ENCODE measurements at regions not wholly inside any gene's neighbourhood (a gene's known extent, or its start where the extent isn't known, plus 50 kb on each side); places are given as distances from the start of the nearest gene placed in this dataset.
A peak's percentile ranks its signal among the peaks of the same experiment; 100 is the strongest.

DNA sequence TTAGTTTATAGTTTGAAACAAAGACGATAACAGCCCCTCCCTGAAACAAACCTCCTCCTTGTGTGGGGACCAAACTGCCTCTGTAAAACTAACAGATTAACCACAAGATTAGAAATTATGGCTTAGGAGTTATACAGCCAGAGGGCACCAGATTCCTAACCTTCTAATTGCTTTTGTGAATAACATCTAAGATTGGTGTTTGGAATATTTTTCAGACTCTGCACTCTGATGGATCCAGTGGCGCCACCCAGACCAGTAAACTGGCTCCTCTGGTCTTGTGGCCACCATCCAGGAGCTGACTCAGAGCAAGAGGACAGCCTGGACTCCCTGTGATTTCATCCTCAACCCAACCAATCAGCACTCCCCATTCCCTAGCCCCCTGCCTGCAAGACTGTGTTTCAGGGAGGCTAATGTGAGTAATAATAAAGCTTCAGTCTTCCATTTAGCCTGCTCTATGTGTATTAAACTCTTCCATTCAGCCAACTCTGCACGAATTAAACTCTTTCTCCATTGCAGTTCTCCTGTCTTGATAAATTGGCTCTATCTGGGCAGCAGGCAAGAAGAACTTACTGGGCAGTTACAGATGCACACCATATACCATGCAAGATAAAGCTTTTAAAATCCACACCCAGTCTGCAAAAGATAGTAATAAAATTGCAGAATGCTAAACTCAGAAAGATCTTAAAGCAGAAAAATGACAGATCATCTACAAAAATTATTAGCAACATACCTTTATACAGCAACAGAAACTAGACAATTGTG is 58.5 kb upstream of the SLC22A16 start:
- Histone ChIP-seq H3K4me2 (replicated peaks; ENCODE audit: low read depth, low read length, poor library complexity, severe bottlenecking) (no peak overlapping the region), H4K20me1 (ENCODE audit: control insufficient read depth, insufficient read depth, low read length, poor library complexity, severe bottlenecking) (no peaks in the 10 kb centered on the region), H3K36me3 (replicated peaks in 1 of 2; ENCODE audit: control extremely low read depth in 1 of 2, control insufficient read depth in 1 of 2, extremely low read depth in 1 of 2, insufficient read depth in 2 of 2, low read length in 1 of 2) (no peaks in the 10 kb centered on the region), H3K9ac (ENCODE audit: low read length) (no peak overlapping the region), H3K79me2 (ENCODE audit: control insufficient read depth, insufficient read depth, low read length) (no peaks in the 10 kb centered on the region), H3K27ac (ENCODE audit: low read length in 2 of 2) (no peak overlapping the region), H3K4me1 (ENCODE audit: control insufficient read depth in 2 of 2, insufficient read depth in 2 of 2, low read length in 2 of 2) (no peaks in the 10 kb centered on the region), H3K27me3 (replicated peaks in 1 of 4; ENCODE audit: control extremely low read depth in 1 of 4, control insufficient read depth in 3 of 4, insufficient read depth in 4 of 4, low read length in 3 of 4) (no peaks in the 10 kb centered on the region), H3K9me3 (ENCODE audit: control extremely low read depth in 1 of 3, control insufficient read depth in 2 of 3, insufficient read depth in 1 of 3, low read length in 2 of 3) (peaks cover 0 to 11% (median 3%) of the 10 kb centered on the region in 3 donors), H3K4me3 (ENCODE audit: control extremely low read depth in 1 of 5, extremely low read depth in 1 of 5, insufficient read depth in 1 of 5, low read depth in 2 of 5, low read length in 4 of 5) (no peak overlapping the region), H2AFZ (ENCODE audit: insufficient read depth, low read depth, low read length, poor library complexity, severe bottlenecking) (no peak overlapping the region)
- Mint-ChIP-seq H3K4me3 (no peak overlapping the region), H3K27ac (no peak overlapping the region), H3K27me3 (no peaks in the 10 kb centered on the region), H3K9me3 (ENCODE audit: insufficient read depth) (peaks cover 4% of the 10 kb centered on the region), H3K4me1 (no peaks in the 10 kb centered on the region)
- no peak for TF ChIP-seq EZH2 (IDR thresholded peaks at IDR 0.05; ENCODE audit: borderline replicate concordance, insufficient read depth, low read depth, low read length, poor library complexity, severe bottlenecking)
- TF ChIP-seq, protein P1, sequence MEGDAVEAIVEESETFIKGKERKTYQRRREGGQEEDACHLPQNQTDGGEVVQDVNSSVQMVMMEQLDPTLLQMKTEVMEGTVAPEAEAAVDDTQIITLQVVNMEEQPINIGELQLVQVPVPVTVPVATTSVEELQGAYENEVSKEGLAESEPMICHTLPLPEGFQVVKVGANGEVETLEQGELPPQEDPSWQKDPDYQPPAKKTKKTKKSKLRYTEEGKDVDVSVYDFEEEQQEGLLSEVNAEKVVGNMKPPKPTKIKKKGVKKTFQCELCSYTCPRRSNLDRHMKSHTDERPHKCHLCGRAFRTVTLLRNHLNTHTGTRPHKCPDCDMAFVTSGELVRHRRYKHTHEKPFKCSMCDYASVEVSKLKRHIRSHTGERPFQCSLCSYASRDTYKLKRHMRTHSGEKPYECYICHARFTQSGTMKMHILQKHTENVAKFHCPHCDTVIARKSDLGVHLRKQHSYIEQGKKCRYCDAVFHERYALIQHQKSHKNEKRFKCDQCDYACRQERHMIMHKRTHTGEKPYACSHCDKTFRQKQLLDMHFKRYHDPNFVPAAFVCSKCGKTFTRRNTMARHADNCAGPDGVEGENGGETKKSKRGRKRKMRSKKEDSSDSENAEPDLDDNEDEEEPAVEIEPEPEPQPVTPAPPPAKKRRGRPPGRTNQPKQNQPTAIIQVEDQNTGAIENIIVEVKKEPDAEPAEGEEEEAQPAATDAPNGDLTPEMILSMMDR (IDR thresholded peaks at IDR 0.05), result no peak
- ATAC-seq (ENCODE audit: low read depth) (no peak), DNase-seq (no peak)
- CTCF ChIA-PET, result no interaction called here
- WGBS (ENCODE audit: insufficient coverage), result 100% methylated on average over 2 of the region's 3 CpGs
- POLR2A ChIA-PET, result interaction anchor here (0.6 kb wide), 1 partner anchor 278 kb away, joined by 3 read pairs; no protein-coding TSS in a partner anchor
- intact Hi-C loops (cut with micrococcal nuclease), result no loop called here

DNA sequence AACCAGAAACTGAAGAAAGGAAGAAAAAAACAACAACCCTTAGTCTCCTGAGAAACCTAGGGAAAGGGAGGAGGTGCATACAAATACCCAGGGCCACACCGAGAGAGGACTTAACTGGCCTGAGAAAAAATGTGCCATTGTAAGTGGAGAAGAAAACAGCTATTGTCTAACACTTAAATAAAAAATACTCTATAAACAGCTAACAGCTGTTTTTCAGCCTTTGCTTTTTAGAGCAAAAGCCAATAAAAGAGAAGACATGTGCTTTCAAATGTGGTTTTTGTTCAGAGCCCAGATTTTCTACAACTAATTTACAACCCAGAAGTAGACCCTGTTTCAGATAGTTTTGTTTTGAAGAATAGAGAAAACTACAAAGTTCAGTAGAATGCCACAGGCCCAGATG is 56.0 kb upstream of the SLC22A16 start:
- TF ChIP-seq, protein P1 (IDR thresholded peaks at IDR 0.05), result no peak
- no peak for TF ChIP-seq EZH2 (IDR thresholded peaks at IDR 0.05; ENCODE audit: borderline replicate concordance, insufficient read depth, low read depth, low read length, poor library complexity, severe bottlenecking)
- no peak for ATAC-seq (ENCODE audit: low read depth)
- Histone ChIP-seq H3K36me3 (replicated peaks in 1 of 2; ENCODE audit: control extremely low read depth in 1 of 2, control insufficient read depth in 1 of 2, extremely low read depth in 1 of 2, insufficient read depth in 2 of 2, low read length in 1 of 2) (no peaks in the 10 kb centered on the region), H3K27ac (ENCODE audit: low read length in 2 of 2) (no peak overlapping the region), H3K4me3 (ENCODE audit: control extremely low read depth in 1 of 5, extremely low read depth in 1 of 5, insufficient read depth in 1 of 5, low read depth in 2 of 5, low read length in 4 of 5) (no peak overlapping the region), H3K79me2 (ENCODE audit: control insufficient read depth, insufficient read depth, low read length) (no peaks in the 10 kb centered on the region), H3K4me2 (replicated peaks; ENCODE audit: low read depth, low read length, poor library complexity, severe bottlenecking) (no peak overlapping the region), H2AFZ (ENCODE audit: insufficient read depth, low read depth, low read length, poor library complexity, severe bottlenecking) (peak overlapping the region; percentile 14), H3K27me3 (replicated peaks in 1 of 4; ENCODE audit: control extremely low read depth in 1 of 4, control insufficient read depth in 3 of 4, insufficient read depth in 4 of 4, low read length in 3 of 4) (peaks cover 0 to 8% (median 0%) of the 10 kb centered on the region in 4 experiments), H3K9me3 (ENCODE audit: control extremely low read depth in 1 of 3, control insufficient read depth in 2 of 3, insufficient read depth in 1 of 3, low read length in 2 of 3) (peaks cover 0 to 7% (median 0%) of the 10 kb centered on the region in 3 donors), H3K9ac (ENCODE audit: low read length) (no peak overlapping the region), H4K20me1 (ENCODE audit: control insufficient read depth, insufficient read depth, low read length, poor library complexity, severe bottlenecking) (no peaks in the 10 kb centered on the region), H3K4me1 (ENCODE audit: control insufficient read depth in 2 of 2, insufficient read depth in 2 of 2, low read length in 2 of 2) (no peaks in the 10 kb centered on the region)
- Mint-ChIP-seq H3K9me3 (ENCODE audit: insufficient read depth) (peaks cover 4% of the 10 kb centered on the region), H3K4me1 (no peaks in the 10 kb centered on the region), H3K27me3 (peaks cover 6% of the 10 kb centered on the region), H3K27ac (no peak overlapping the region), H3K4me3 (no peak overlapping the region)
- intact Hi-C loops (cut with micrococcal nuclease), result no loop called here
- POLR2A ChIA-PET, result no interaction called here
- no CpG with 5 or more reads among the region's 1 CpG for WGBS (ENCODE audit: insufficient coverage)
- no peak for DNase-seq
- CTCF ChIA-PET, result interaction anchor here (1.3 kb wide), 1 partner anchor 677 kb away, joined by 4 read pairs; no protein-coding TSS in a partner anchor
